Naive thymus-derived CD4-positive, alpha-beta T cell (primary cell): ENCODE measurements at regions not wholly inside any gene's neighbourhood (a gene's known extent, or its start where the extent isn't known, plus 50 kb on each side); places are given as distances from the start of the nearest gene placed in this dataset.

Experiments used
- ATAC-seq: fragments of 150-1000 bp; cut with Tn5 transposase; 2 replicates; pipeline ENCODE4 v1.10.0; 2021; ENCODE audit warnings: mild to moderate bottlenecking, moderate library complexity
- CTCF ChIA-PET: fragments of 350-600 bp; sonication (Branson Sonifier 250); formaldehyde crosslinking; loops from one replicate; lab custom pipeline; 2021; ENCODE audit warnings: antibody characterized with exemption; lab: Charles Lee
- POLR2A ChIA-PET: fragments of 350-600 bp; sonication (Branson Sonifier 250); formaldehyde crosslinking; loops from one replicate; lab custom pipeline; 2021; ENCODE audit warnings: antibody characterized with exemption, inconsistent platforms; lab: Charles Lee
- DNase-seq, 9 donors: peaks; one replicate each; pipeline versions ENCODE4 v3.0.0 to v3.0.0-alpha.2; 2020 to 2022; ENCODE audit warnings: mixed read lengths in 1 of 9
- H3K27ac ChIP-seq: one replicate; pipeline ENCODE4 v1.7.0; 2013; ENCODE audit warnings: mild to moderate bottlenecking, low read depth, low read length, moderate library complexity
- H3K27me3 ChIP-seq, 2 donors: one replicate each; pipeline ENCODE4 v1.7.0; 2013; ENCODE audit warnings: low read length in 2 of 2, mild to moderate bottlenecking in 2 of 2, moderate library complexity in 2 of 2; ENCODE audit not compliant: control insufficient read depth in 2 of 2, insufficient read depth in 2 of 2
- H3K36me3 ChIP-seq, 3 experiments: 1 replicate in 2 of 3; 2 replicates in 1 of 3; pipeline ENCODE4 v1.7.0; 2013; ENCODE audit warnings: low read length in 3 of 3, mild to moderate bottlenecking in 3 of 3, moderate library complexity in 1 of 3; ENCODE audit not compliant: insufficient read depth in 3 of 3, control insufficient read depth in 2 of 3
- H3K4me1 ChIP-seq, 2 donors: one replicate each; pipeline ENCODE4 v1.7.0; 2013; ENCODE audit warnings: low read length in 2 of 2, mild to moderate bottlenecking in 2 of 2, moderate library complexity in 1 of 2; ENCODE audit not compliant: control insufficient read depth in 2 of 2, insufficient read depth in 2 of 2
- H3K4me3 ChIP-seq: 2 replicates; pipeline ENCODE4 v1.7.0; 2013; ENCODE audit warnings: mild to moderate bottlenecking, low read length
- H3K9me3 ChIP-seq, 3 experiments: 1 replicate in 2 of 3; 2 replicates in 1 of 3; pipeline ENCODE4 v1.7.0; 2013; ENCODE audit warnings: low read length in 3 of 3; ENCODE audit not compliant: control insufficient read depth in 2 of 3
- H3K27ac Mint-ChIP-seq, 9 donors: one replicate each; pipeline ENCODE4 v1.8.0; 2020 to 2022; ENCODE audit warnings: mixed read lengths in 9 of 9, mild to moderate bottlenecking in 8 of 9, moderate library complexity in 5 of 9, inconsistent platforms in 2 of 9
- H3K27me3 Mint-ChIP-seq, 5 donors: one replicate each; pipeline ENCODE4 v1.8.0; 2021 to 2022; ENCODE audit warnings: mixed read lengths in 5 of 5, mild to moderate bottlenecking in 1 of 5
- H3K36me3 Mint-ChIP-seq, 5 donors: one replicate each; pipeline ENCODE4 v1.8.0; 2020 to 2022; ENCODE audit warnings: mixed read lengths in 5 of 5, mild to moderate bottlenecking in 3 of 5, inconsistent platforms in 1 of 5
- H3K4me1 Mint-ChIP-seq, 7 donors: one replicate each; pipeline ENCODE4 v1.8.0; 2020 to 2022; ENCODE audit warnings: mixed read lengths in 7 of 7, mild to moderate bottlenecking in 3 of 7, inconsistent platforms in 1 of 7
- H3K4me3 Mint-ChIP-seq, 10 donors: one replicate each; pipeline ENCODE4 v1.8.0; 2020 to 2022; ENCODE audit warnings: mild to moderate bottlenecking in 10 of 10, mixed read lengths in 10 of 10, moderate library complexity in 6 of 10, inconsistent platforms in 2 of 10
- H3K9me3 Mint-ChIP-seq, 11 donors: one replicate each; pipeline ENCODE4 v1.8.0; 2020 to 2022; ENCODE audit warnings: mixed read lengths in 11 of 11, mild to moderate bottlenecking in 4 of 11, inconsistent platforms in 1 of 11, moderate library complexity in 1 of 11
- intact Hi-C, 2 donors: fragments of 100-400 bp; cut with micrococcal nuclease; formaldehyde crosslinking; loops; one replicate each; pipeline ENCODE4 v1.15.1; 2023

- CTCF ChIA-PET, result no interaction called here
- Histone ChIP-seq H3K27ac (no peak overlapping the region), H3K27me3 (no peaks in the 10 kb centered on the region), H3K4me1 (no peaks in the 10 kb centered on the region), H3K36me3 (no peaks in the 10 kb centered on the region), H3K4me3 (no peak overlapping the region), H3K9me3 (no peaks in the 10 kb centered on the region)
- Mint-ChIP-seq H3K27ac (no peak overlapping the region), H3K9me3 (peaks cover 0 to 4% (median 0%) of the 10 kb centered on the region in 11 donors), H3K36me3 (no peaks in the 10 kb centered on the region), H3K4me1 (no peaks in the 10 kb centered on the region), H3K4me3 (no peak overlapping the region), H3K27me3 (peaks cover 0 to 24% (median 5%) of the 10 kb centered on the region in 5 donors)
- intact Hi-C loops, result no loop called here
- ATAC-seq (no peak), DNase-seq (no peak)
- POLR2A ChIA-PET, result no interaction called here
Observed at GRCh38 chr11:116644941-116645305, 127.9 kb downstream of the BUD13 start.

DNA sequence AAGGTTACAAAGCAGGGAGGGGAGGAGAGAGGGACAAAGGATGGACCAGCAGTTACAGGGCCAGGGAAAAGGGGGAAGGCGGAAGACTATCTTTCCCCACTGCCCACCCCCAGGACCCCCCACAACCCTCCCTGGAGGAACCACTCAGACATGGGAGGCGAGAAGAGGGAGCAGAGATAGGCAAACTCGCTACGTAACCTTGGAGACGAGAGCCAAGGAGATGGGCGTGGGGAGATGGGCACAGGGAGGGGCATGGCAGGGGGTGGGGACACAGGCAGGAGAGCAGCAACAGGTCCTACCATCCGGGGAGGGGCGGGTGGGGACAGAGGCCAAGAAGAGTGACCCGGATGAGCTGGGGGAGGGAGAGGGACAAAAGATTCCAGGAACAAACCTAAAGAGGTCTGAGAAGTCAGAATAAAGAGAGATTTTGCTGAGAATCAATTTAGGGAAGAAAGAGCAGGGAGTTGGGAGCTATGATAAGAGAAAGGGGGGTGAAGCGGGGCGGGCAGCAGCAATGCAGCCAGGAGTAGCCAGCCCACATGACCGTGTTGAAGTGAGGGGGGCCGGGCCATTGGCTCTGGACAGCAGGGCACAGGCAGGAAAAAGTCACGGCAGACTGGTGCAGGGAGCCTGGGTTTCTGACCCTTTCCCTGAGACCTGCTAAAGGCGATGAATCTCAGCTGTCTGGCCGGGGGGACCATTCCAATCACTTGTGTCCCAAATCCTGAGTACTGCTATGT lies 128.4 kb downstream of the BUD13 start:
- no peaks in the 10 kb centered on the region for H3K4me1 Mint-ChIP-seq
- no peak overlapping the region for H3K27ac ChIP-seq
- no peaks in the 10 kb centered on the region for H3K4me1 ChIP-seq
- H3K27ac Mint-ChIP-seq, result no peak overlapping the region
- H3K9me3 Mint-ChIP-seq, result peaks cover 0 to 4% (median 0%) of the 10 kb centered on the region in 11 donors
- no peak overlapping the region for H3K4me3 ChIP-seq
- intact Hi-C loops, result no loop called here
- DNase-seq (no peak), ATAC-seq (no peak)
- POLR2A ChIA-PET, result no interaction called here
- peaks cover 0 to 24% (median 5%) of the 10 kb centered on the region in 5 donors for H3K27me3 Mint-ChIP-seq
- H3K9me3 ChIP-seq, result no peaks in the 10 kb centered on the region
- H3K36me3 ChIP-seq, result no peaks in the 10 kb centered on the region
- CTCF ChIA-PET, result no interaction called here
- H3K27me3 ChIP-seq, result no peaks in the 10 kb centered on the region
- no peaks in the 10 kb centered on the region for H3K36me3 Mint-ChIP-seq
- no peak overlapping the region for H3K4me3 Mint-ChIP-seq

- H3K4me3 ChIP-seq, result no peak overlapping the region
- H3K4me3 Mint-ChIP-seq, result no peak overlapping the region
- H3K27ac Mint-ChIP-seq, result no peak overlapping the region
- CTCF ChIA-PET, result no interaction called here
- POLR2A ChIA-PET, result no interaction called here
- H3K36me3 Mint-ChIP-seq, result no peaks in the 10 kb centered on the region
- intact Hi-C loops, result no loop called here
- no peak for DNase-seq
- no peaks in the 10 kb centered on the region for H3K9me3 ChIP-seq
- peaks cover 0 to 4% (median 0%) of the 10 kb centered on the region in 11 donors for H3K9me3 Mint-ChIP-seq
- no peaks in the 10 kb centered on the region for H3K4me1 ChIP-seq
- no peaks in the 10 kb centered on the region for H3K27me3 ChIP-seq
- H3K36me3 ChIP-seq, result no peaks in the 10 kb centered on the region
- H3K27ac ChIP-seq, result no peak overlapping the region
- H3K4me1 Mint-ChIP-seq, result no peaks in the 10 kb centered on the region
- ATAC-seq, result no peak
- H3K27me3 Mint-ChIP-seq, result peaks cover 0 to 24% (median 5%) of the 10 kb centered on the region in 5 donors
Observed at GRCh38 chr11:116643521-116643920, 129.3 kb downstream of the BUD13 start.

GRCh38 chr11:116642902-116643301 lies 129.9 kb downstream of the BUD13 start:
- Histone ChIP-seq H3K36me3 (no peaks in the 10 kb centered on the region), H3K4me3 (no peak overlapping the region), H3K27me3 (no peaks in the 10 kb centered on the region), H3K27ac (no peak overlapping the region), H3K4me1 (no peaks in the 10 kb centered on the region), H3K9me3 (no peaks in the 10 kb centered on the region)
- H3K9me3 Mint-ChIP-seq, result peaks cover 0 to 4% (median 0%) of the 10 kb centered on the region in 11 donors
- no peak overlapping the region for H3K4me3 Mint-ChIP-seq
- no peak overlapping the region for H3K27ac Mint-ChIP-seq
- CTCF ChIA-PET, result no interaction called here
- POLR2A ChIA-PET, result no interaction called here
- no peak for ATAC-seq
- H3K36me3 Mint-ChIP-seq, result no peaks in the 10 kb centered on the region
- intact Hi-C loops, result no loop called here
- peaks cover 0 to 24% (median 5%) of the 10 kb centered on the region in 5 donors for H3K27me3 Mint-ChIP-seq
- H3K4me1 Mint-ChIP-seq, result no peaks in the 10 kb centered on the region
- DNase-seq, result no peak

- POLR2A ChIA-PET, result no interaction called here
- ATAC-seq (no peak), DNase-seq (no peak)
- intact Hi-C loops, result no loop called here
- Histone ChIP-seq H3K4me3 (no peak overlapping the region), H3K9me3 (no peaks in the 10 kb centered on the region), H3K27me3 (no peaks in the 10 kb centered on the region), H3K36me3 (no peaks in the 10 kb centered on the region), H3K4me1 (no peaks in the 10 kb centered on the region), H3K27ac (no peak overlapping the region)
- CTCF ChIA-PET, result no interaction called here
- peaks cover 0 to 4% (median 0%) of the 10 kb centered on the region in 11 donors for H3K9me3 Mint-ChIP-seq
- no peak overlapping the region for H3K27ac Mint-ChIP-seq
- no peak overlapping the region for H3K4me3 Mint-ChIP-seq
- peaks cover 0 to 24% (median 5%) of the 10 kb centered on the region in 5 donors for H3K27me3 Mint-ChIP-seq
- H3K36me3 Mint-ChIP-seq, result no peaks in the 10 kb centered on the region
- H3K4me1 Mint-ChIP-seq, result no peaks in the 10 kb centered on the region
Observed at GRCh38 chr11:116642481-116642880, 130.3 kb downstream of the BUD13 start.

DNA sequence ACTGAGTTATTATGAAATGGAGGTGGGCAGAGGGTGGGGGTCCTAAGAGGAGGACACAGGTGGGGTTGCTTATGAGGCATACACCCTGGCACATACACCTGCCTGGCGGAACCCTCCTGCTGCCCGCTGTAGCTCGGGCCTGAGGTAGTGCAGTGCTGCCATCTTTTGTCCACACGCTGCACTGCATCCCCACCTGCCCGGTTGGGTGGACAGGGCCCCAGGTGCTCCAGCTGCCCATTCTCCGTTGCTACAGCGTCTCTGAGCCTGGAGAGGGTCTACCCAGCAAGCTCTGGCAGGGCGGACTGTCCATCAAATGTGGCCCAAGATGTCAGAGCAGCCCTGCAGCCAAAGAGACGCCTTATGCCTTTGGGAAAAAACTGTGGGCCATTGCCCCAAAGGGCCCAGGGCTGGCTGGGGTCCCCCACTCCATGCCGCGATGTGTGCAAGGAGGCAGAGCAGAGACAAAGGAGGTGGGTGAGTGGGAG lies 131.2 kb downstream of the BUD13 start:
- H3K27ac Mint-ChIP-seq, result no peak overlapping the region
- Histone ChIP-seq H3K9me3 (no peaks in the 10 kb centered on the region), H3K4me3 (no peak overlapping the region), H3K27ac (no peak overlapping the region), H3K4me1 (no peaks in the 10 kb centered on the region), H3K36me3 (no peaks in the 10 kb centered on the region), H3K27me3 (no peaks in the 10 kb centered on the region)
- peaks cover 0 to 21% (median 5%) of the 10 kb centered on the region in 5 donors for H3K27me3 Mint-ChIP-seq
- H3K4me3 Mint-ChIP-seq, result no peak overlapping the region
- ATAC-seq (no peak), DNase-seq (peak in 1 of 9 donors; percentile 35)
- peaks cover 0 to 4% (median 0%) of the 10 kb centered on the region in 11 donors for H3K9me3 Mint-ChIP-seq
- intact Hi-C loops, result no loop called here
- H3K36me3 Mint-ChIP-seq, result no peaks in the 10 kb centered on the region
- no peaks in the 10 kb centered on the region for H3K4me1 Mint-ChIP-seq
- ChIA-PET POLR2A (no interaction called here), CTCF (no interaction called here)
